HG02981 (cell line): ENCODE measurements at regions not wholly inside any gene's neighbourhood (a gene's known extent, or its start where the extent isn't known, plus 50 kb on each side); places are given as distances from the start of the nearest gene placed in this dataset.
"Not testable (repeated sequence)": the region's sequence is repeated elsewhere in the genome, so short reads cannot be mapped to it uniquely, and the experiment has no call there.

Source experiments
- ATAC-seq: cut with Tn5 transposase; IDR thresholded peaks from one replicate; pipeline ENCODE4 v1.9.1; 2021; ENCODE audit warnings: mild to moderate bottlenecking, moderate library complexity; ENCODE audit not compliant: unreplicated experiment

GRCh38 chr13:50650592-50651504 lies 192.6 kb downstream of the DLEU7 start:
- no peak for ATAC-seq

- ATAC-seq, result no peak
Observed at GRCh38 chr13:50651922-50652321, 191.6 kb downstream of the DLEU7 start.

- no peak for ATAC-seq
Observed at GRCh38 chr13:50654331-50654730, 189.2 kb downstream of the DLEU7 start.

- ATAC-seq, result not testable (repeated sequence)
Observed at GRCh38 chr13:50661881-50662280, 181.6 kb downstream of the DLEU7 start.

- ATAC-seq, result no peak
Observed at GRCh38 chr13:50664951-50665350, 178.5 kb downstream of the DLEU7 start.

- no peak for ATAC-seq
Observed at GRCh38 chr13:50668049-50668448, 175.4 kb downstream of the DLEU7 start.

GRCh38 chr13:50668691-50669271 lies 174.7 kb downstream of the DLEU7 start:
- ATAC-seq, result no peak

GRCh38 chr13:50670272-50670671 lies 173.2 kb downstream of the DLEU7 start:
- ATAC-seq, result no peak

- ATAC-seq, result no peak
Observed at GRCh38 chr13:50670847-50671496, 172.5 kb downstream of the DLEU7 start.

- ATAC-seq, result no peak
Observed at GRCh38 chr13:50671497-50671850, 172.0 kb downstream of the DLEU7 start.

- ATAC-seq, result no peak
Observed at GRCh38 chr13:50672025-50672424, 171.5 kb downstream of the DLEU7 start.

- ATAC-seq, result no peak
Observed at GRCh38 chr13:50675651-50676050, 167.8 kb downstream of the DLEU7 start.

- no peak for ATAC-seq
Observed at GRCh38 chr13:50676602-50677001, 166.9 kb downstream of the DLEU7 start.

- no peak for ATAC-seq
Observed at GRCh38 chr13:50677258-50677657, 166.2 kb downstream of the DLEU7 start.

GRCh38 chr13:50677687-50678463 lies 165.6 kb downstream of the DLEU7 start:
- ATAC-seq, result no peak

GRCh38 chr13:50678464-50679162 lies 164.9 kb downstream of the DLEU7 start:
- ATAC-seq, result no peak

- no peak for ATAC-seq
Observed at GRCh38 chr13:50679321-50679720, 164.2 kb downstream of the DLEU7 start.

- no peak for ATAC-seq
Observed at GRCh38 chr13:50682002-50682401, 161.5 kb downstream of the DLEU7 start.

- no peak for ATAC-seq
Observed at GRCh38 chr13:50682966-50683365, 160.5 kb downstream of the DLEU7 start.

- no peak for ATAC-seq
Observed at GRCh38 chr13:50684366-50684765, 159.1 kb downstream of the DLEU7 start.

- no peak for ATAC-seq
Observed at GRCh38 chr13:50685491-50685890, 158.0 kb downstream of the DLEU7 start.
